GM23248 (cell line): ENCODE measurements at regions not wholly inside any gene's neighbourhood (a gene's known extent, or its start where the extent isn't known, plus 50 kb on each side); places are given as distances from the start of the nearest gene placed in this dataset.

Experiments
- EZH2 ChIP-seq: fragments of 200-600 bp; sonication (generic); IDR thresholded peaks from 2 replicates; pipeline ENCODE4 v1.6.1; 2018; ENCODE audit warnings: antibody characterized with exemption, mild to moderate bottlenecking; ENCODE audit not compliant: insufficient read depth, poor library complexity, severe bottlenecking
- EZH2phosphoT487 ChIP-seq: fragments of 200-600 bp; sonication (generic); IDR thresholded peaks from 2 replicates; pipeline ENCODE4 v1.6.1; 2018; ENCODE audit warnings: antibody characterized with exemption, moderate library complexity, mild to moderate bottlenecking, low read depth; ENCODE audit not compliant: insufficient read depth

- no peak for TF ChIP-seq EZH2phosphoT487
- no peak for TF ChIP-seq EZH2
Measured at GRCh38 chr1:214126697-214127146, 138.9 kb downstream of the PROX1 start.
